ENCODE measurements at regions not wholly inside any gene's neighbourhood (a gene's known extent, or its start where the extent isn't known, plus 50 kb on each side); places are given as distances from the start of the nearest gene placed in this dataset.

- in situ Hi-C loops (cut with HindIII; ENCODE audit: low sequenced_read_pairs), result no loop called here
- DNase-seq (ENCODE audit: low spot score), result no peak
Measured at GRCh38 chr13:34640993-34641330, 301.1 kb upstream of the NBEA start.

- in situ Hi-C loops (cut with HindIII; ENCODE audit: low sequenced_read_pairs), result no loop called here
- DNase-seq (ENCODE audit: low spot score), result no peak
Measured at GRCh38 chr13:34647379-34648150, 294.5 kb upstream of the NBEA start.

- in situ Hi-C loops (cut with HindIII; ENCODE audit: low sequenced_read_pairs), result no loop called here
Measured at GRCh38 chr13:34654203-34654602, 287.9 kb upstream of the NBEA start.

GRCh38 chr13:34654647-34655046 lies 287.4 kb upstream of the NBEA start:
- DNase-seq (ENCODE audit: low spot score), result peak; percentile 95
- in situ Hi-C loops (cut with HindIII; ENCODE audit: low sequenced_read_pairs), result no loop called here

More at GRCh38 chr13:34654203-34654602, 287.9 kb upstream of the NBEA start:
- no peak for DNase-seq (ENCODE audit: low spot score)

GRCh38 chr13:34655554-34655953 lies 286.5 kb upstream of the NBEA start:
- in situ Hi-C loops (cut with HindIII; ENCODE audit: low sequenced_read_pairs), result no loop called here
- peak; percentile 29 for DNase-seq (ENCODE audit: low spot score)

- in situ Hi-C loops (cut with HindIII; ENCODE audit: low sequenced_read_pairs), result no loop called here
- DNase-seq (ENCODE audit: low spot score), result no peak
Measured at GRCh38 chr13:34657716-34658115, 284.4 kb upstream of the NBEA start.

- no peak for DNase-seq (ENCODE audit: low spot score)
- in situ Hi-C loops (cut with HindIII; ENCODE audit: low sequenced_read_pairs), result no loop called here
Measured at GRCh38 chr13:34667286-34668218, 274.5 kb upstream of the NBEA start.

- in situ Hi-C loops (cut with HindIII; ENCODE audit: low sequenced_read_pairs), result no loop called here
- peak; percentile 98 for DNase-seq (ENCODE audit: low spot score)
Measured at GRCh38 chr13:34671137-34671536, 270.9 kb upstream of the NBEA start.

- in situ Hi-C loops (cut with HindIII; ENCODE audit: low sequenced_read_pairs), result no loop called here
Measured at GRCh38 chr13:34672631-34673030, 269.4 kb upstream of the NBEA start.

GRCh38 chr13:34675626-34676025 lies 266.4 kb upstream of the NBEA start:
- no peak for DNase-seq (ENCODE audit: low spot score)
- in situ Hi-C loops (cut with HindIII; ENCODE audit: low sequenced_read_pairs), result no loop called here

More at GRCh38 chr13:34672631-34673030, 269.4 kb upstream of the NBEA start:
- DNase-seq (ENCODE audit: low spot score), result peak; percentile 17

- DNase-seq (ENCODE audit: low spot score), result no peak
- in situ Hi-C loops (cut with HindIII; ENCODE audit: low sequenced_read_pairs), result no loop called here
Measured at GRCh38 chr13:34678154-34678553, 263.9 kb upstream of the NBEA start.

- no peak for DNase-seq (ENCODE audit: low spot score)
- in situ Hi-C loops (cut with HindIII; ENCODE audit: low sequenced_read_pairs), result no loop called here
Measured at GRCh38 chr13:34681405-34681955, 260.6 kb upstream of the NBEA start.

GRCh38 chr13:34695063-34695462 lies 247.0 kb upstream of the NBEA start:
- in situ Hi-C loops (cut with HindIII; ENCODE audit: low sequenced_read_pairs), result no loop called here
- DNase-seq (ENCODE audit: low spot score), result no peak

- DNase-seq (ENCODE audit: low spot score), result no peak
- in situ Hi-C loops (cut with HindIII; ENCODE audit: low sequenced_read_pairs), result no loop called here
Measured at GRCh38 chr13:34696296-34696695, 245.8 kb upstream of the NBEA start.

- in situ Hi-C loops (cut with HindIII; ENCODE audit: low sequenced_read_pairs), result no loop called here
- no peak for DNase-seq (ENCODE audit: low spot score)
Measured at GRCh38 chr13:34696741-34697140, 245.3 kb upstream of the NBEA start.

GRCh38 chr13:34698945-34699344 lies 243.1 kb upstream of the NBEA start:
- in situ Hi-C loops (cut with HindIII; ENCODE audit: low sequenced_read_pairs), result no loop called here
- no peak for DNase-seq (ENCODE audit: low spot score)

- in situ Hi-C loops (cut with HindIII; ENCODE audit: low sequenced_read_pairs), result no loop called here
- DNase-seq (ENCODE audit: low spot score), result no peak
Measured at GRCh38 chr13:34700155-34700554, 241.9 kb upstream of the NBEA start.

- in situ Hi-C loops (cut with HindIII; ENCODE audit: low sequenced_read_pairs), result no loop called here
- no peak for DNase-seq (ENCODE audit: low spot score)
Measured at GRCh38 chr13:34701919-34702318, 240.2 kb upstream of the NBEA start.

- in situ Hi-C loops (cut with HindIII; ENCODE audit: low sequenced_read_pairs), result no loop called here
- DNase-seq (ENCODE audit: low spot score), result no peak
Measured at GRCh38 chr13:34708566-34709313, 233.3 kb upstream of the NBEA start.
